ENCODE measurements at regions not wholly inside any gene's neighbourhood (a gene's known extent, or its start where the extent isn't known, plus 50 kb on each side); places are given as distances from the start of the nearest gene placed in this dataset.
A peak's percentile ranks its signal among the peaks of the same experiment; 100 is the strongest.

GRCh38 chr3:66165660-66166059 lies 55.1 kb upstream of the SLC25A26 start:
- DNase-seq = no peak

- no peak for DNase-seq
These were observed 56.6 kb upstream of the SLC25A26 start for GRCh38 chr3:66164155-66164554.

- no peak for DNase-seq
These were observed 57.6 kb upstream of the SLC25A26 start for GRCh38 chr3:66163222-66163621.

GRCh38 chr3:66162766-66163165 lies 58.0 kb upstream of the SLC25A26 start:
- DNase-seq = no peak

- no peak for DNase-seq
These were observed 61.7 kb upstream of the SLC25A26 start for GRCh38 chr3:66158933-66159683.

GRCh38 chr3:66154444-66154861 lies 66.3 kb upstream of the SLC25A26 start:
- DNase-seq = no peak

- no peak for DNase-seq
These were observed 67.0 kb upstream of the SLC25A26 start for GRCh38 chr3:66153481-66154443.

- DNase-seq = no peak
These were observed 68.5 kb upstream of the SLC25A26 start for GRCh38 chr3:66152336-66152735.

- no peak for DNase-seq
These were observed 69.8 kb upstream of the SLC25A26 start for GRCh38 chr3:66150977-66151376.

GRCh38 chr3:66149269-66149668 lies 71.5 kb upstream of the SLC25A26 start:
- no peak for DNase-seq

- DNase-seq = no peak
These were observed 75.4 kb upstream of the SLC25A26 start for GRCh38 chr3:66145408-66145733.

GRCh38 chr3:66144568-66145407 lies 76.0 kb upstream of the SLC25A26 start:
- DNase-seq = no peak

GRCh38 chr3:66142079-66142478 lies 78.7 kb upstream of the SLC25A26 start:
- DNase-seq = no peak

GRCh38 chr3:66140743-66141372 lies 79.9 kb upstream of the SLC25A26 start:
- DNase-seq = no peak

- DNase-seq = no peak
These were observed 80.7 kb upstream of the SLC25A26 start for GRCh38 chr3:66140106-66140505.

GRCh38 chr3:66139415-66139814 lies 81.4 kb upstream of the SLC25A26 start:
- no peak for DNase-seq

- DNase-seq = peak; percentile 38
These were observed 82.2 kb upstream of the SLC25A26 start for GRCh38 chr3:66138336-66139313.

GRCh38 chr3:66136597-66136996 lies 84.2 kb upstream of the SLC25A26 start:
- no peak for DNase-seq

- DNase-seq = no peak
These were observed 86.9 kb upstream of the SLC25A26 start for GRCh38 chr3:66133853-66134445.

- DNase-seq = no peak
These were observed 87.6 kb upstream of the SLC25A26 start for GRCh38 chr3:66133050-66133757.

Measured in NCI-H510A treated with DMSO at 0.1 percent for 48 hours (cell line).